ENCODE measurements at regions not wholly inside any gene's neighbourhood (a gene's known extent, or its start where the extent isn't known, plus 50 kb on each side); places are given as distances from the start of the nearest gene placed in this dataset.

DNA sequence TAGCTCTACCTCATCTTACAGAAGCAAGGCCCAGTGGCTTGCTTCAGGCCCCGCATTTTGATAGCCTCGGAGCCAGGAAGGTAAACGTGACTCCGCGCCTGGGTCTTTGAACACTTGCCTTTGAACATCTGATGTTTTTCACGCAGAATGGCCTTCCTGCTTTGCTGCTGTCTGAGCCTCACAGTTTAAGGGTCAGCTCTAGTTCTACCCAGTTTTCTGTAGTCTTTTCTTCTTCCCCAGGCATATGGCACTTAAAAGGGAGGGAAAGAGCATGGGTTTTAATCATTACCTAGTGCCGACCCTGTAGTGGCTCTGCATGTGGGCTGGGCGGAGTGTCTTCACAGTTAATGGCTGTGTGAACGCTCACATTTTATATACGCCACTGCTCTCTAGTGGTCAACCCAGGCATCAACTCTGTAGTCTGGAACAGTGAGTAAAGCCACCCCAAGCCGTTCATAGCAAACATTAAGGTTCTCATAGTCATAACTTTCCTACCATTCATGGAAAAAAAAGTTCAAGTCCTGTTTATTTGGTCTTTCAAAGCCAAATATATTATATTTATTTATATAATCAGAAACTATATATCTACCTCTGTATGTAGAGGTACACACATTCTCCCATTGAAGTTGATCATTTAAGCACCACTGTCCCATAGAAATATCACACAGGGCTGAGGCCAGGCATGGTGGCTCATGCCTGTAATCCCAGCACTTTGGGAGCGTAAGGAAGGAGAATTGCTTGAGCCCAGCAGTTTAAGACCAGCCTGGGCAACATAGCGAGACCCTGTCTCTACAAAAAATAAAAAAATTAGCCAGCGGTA, 78.1 kb downstream of the IER5 start (continued):
- TF ChIP-seq, protein P1, sequence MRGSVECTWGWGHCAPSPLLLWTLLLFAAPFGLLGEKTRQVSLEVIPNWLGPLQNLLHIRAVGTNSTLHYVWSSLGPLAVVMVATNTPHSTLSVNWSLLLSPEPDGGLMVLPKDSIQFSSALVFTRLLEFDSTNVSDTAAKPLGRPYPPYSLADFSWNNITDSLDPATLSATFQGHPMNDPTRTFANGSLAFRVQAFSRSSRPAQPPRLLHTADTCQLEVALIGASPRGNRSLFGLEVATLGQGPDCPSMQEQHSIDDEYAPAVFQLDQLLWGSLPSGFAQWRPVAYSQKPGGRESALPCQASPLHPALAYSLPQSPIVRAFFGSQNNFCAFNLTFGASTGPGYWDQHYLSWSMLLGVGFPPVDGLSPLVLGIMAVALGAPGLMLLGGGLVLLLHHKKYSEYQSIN (CRISPR knock-in tag; IDR thresholded peaks at IDR 0.05; ENCODE audit: borderline replicate concordance) = no peak
- TF ChIP-seq MAFF (IDR thresholded peaks at IDR 0.05; ENCODE audit: low read depth, low read length) (no peak), ZNF564 (CRISPR knock-in tag; IDR thresholded peaks at IDR 0.05) (no peak), SMARCC2 (IDR thresholded peaks at IDR 0.05) (no peak), ZNF441 (CRISPR knock-in tag; IDR thresholded peaks at IDR 0.05; ENCODE audit: borderline replicate concordance) (no peak), HDAC6 (IDR thresholded peaks at IDR 0.05; ENCODE audit: low read depth, low read length) (no peak), ASH2L (IDR thresholded peaks at IDR 0.05; ENCODE audit: insufficient read length, low read depth, low read length) (peak; percentile 30), KLF15 (CRISPR knock-in tag; IDR thresholded peaks at IDR 0.05; ENCODE audit: borderline replicate concordance) (no peak), ZNF674 (CRISPR knock-in tag; IDR thresholded peaks at IDR 0.05; ENCODE audit: low read depth) (no peak), ZNF121 (CRISPR knock-in tag; IDR thresholded peaks at IDR 0.05) (no peak), SIN3B (IDR thresholded peaks at IDR 0.05; ENCODE audit: low read length) (no peak), STAT5B (CRISPR knock-in tag; IDR thresholded peaks at IDR 0.05) (no peak), ZNF776 (CRISPR knock-in tag; IDR thresholded peaks at IDR 0.05) (no peak)
- TF ChIP-seq, protein P2, sequence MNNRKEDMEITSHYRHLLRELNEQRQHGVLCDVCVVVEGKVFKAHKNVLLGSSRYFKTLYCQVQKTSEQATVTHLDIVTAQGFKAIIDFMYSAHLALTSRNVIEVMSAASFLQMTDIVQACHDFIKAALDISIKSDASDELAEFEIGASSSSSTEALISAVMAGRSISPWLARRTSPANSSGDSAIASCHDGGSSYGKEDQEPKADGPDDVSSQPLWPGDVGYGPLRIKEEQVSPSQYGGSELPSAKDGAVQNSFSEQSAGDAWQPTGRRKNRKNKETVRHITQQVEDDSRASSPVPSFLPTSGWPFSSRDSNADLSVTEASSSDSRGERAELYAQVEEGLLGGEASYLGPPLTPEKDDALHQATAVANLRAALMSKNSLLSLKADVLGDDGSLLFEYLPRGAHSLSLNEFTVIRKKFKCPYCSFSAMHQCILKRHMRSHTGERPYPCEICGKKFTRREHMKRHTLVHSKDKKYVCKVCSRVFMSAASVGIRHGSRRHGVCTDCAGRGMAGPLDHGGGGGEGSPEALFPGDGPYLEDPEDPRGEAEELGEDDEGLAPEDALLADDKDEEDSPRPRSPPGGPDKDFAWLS (CRISPR knock-in tag; IDR thresholded peaks at IDR 0.05; ENCODE audit: borderline replicate concordance) = no peak
- TF ChIP-seq, protein P3, sequence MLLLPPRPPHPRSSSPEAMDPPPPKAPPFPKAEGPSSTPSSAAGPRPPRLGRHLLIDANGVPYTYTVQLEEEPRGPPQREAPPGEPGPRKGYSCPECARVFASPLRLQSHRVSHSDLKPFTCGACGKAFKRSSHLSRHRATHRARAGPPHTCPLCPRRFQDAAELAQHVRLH (CRISPR knock-in tag; IDR thresholded peaks at IDR 0.05; ENCODE audit: borderline replicate concordance, low read depth) = peak; percentile 38; the same call in 1 of the 2 replicates
- TF ChIP-seq, protein P4, sequence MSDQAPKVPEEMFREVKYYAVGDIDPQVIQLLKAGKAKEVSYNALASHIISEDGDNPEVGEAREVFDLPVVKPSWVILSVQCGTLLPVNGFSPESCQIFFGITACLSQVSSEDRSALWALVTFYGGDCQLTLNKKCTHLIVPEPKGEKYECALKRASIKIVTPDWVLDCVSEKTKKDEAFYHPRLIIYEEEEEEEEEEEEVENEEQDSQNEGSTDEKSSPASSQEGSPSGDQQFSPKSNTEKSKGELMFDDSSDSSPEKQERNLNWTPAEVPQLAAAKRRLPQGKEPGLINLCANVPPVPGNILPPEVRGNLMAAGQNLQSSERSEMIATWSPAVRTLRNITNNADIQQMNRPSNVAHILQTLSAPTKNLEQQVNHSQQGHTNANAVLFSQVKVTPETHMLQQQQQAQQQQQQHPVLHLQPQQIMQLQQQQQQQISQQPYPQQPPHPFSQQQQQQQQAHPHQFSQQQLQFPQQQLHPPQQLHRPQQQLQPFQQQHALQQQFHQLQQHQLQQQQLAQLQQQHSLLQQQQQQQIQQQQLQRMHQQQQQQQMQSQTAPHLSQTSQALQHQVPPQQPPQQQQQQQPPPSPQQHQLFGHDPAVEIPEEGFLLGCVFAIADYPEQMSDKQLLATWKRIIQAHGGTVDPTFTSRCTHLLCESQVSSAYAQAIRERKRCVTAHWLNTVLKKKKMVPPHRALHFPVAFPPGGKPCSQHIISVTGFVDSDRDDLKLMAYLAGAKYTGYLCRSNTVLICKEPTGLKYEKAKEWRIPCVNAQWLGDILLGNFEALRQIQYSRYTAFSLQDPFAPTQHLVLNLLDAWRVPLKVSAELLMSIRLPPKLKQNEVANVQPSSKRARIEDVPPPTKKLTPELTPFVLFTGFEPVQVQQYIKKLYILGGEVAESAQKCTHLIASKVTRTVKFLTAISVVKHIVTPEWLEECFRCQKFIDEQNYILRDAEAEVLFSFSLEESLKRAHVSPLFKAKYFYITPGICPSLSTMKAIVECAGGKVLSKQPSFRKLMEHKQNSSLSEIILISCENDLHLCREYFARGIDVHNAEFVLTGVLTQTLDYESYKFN (CRISPR knock-in tag; conservative IDR thresholded peaks at IDR 0.05) = 0 out of 2 replicates have a peak, but pooled peaks have one; percentile 11
- TF ChIP-seq, protein P5, sequence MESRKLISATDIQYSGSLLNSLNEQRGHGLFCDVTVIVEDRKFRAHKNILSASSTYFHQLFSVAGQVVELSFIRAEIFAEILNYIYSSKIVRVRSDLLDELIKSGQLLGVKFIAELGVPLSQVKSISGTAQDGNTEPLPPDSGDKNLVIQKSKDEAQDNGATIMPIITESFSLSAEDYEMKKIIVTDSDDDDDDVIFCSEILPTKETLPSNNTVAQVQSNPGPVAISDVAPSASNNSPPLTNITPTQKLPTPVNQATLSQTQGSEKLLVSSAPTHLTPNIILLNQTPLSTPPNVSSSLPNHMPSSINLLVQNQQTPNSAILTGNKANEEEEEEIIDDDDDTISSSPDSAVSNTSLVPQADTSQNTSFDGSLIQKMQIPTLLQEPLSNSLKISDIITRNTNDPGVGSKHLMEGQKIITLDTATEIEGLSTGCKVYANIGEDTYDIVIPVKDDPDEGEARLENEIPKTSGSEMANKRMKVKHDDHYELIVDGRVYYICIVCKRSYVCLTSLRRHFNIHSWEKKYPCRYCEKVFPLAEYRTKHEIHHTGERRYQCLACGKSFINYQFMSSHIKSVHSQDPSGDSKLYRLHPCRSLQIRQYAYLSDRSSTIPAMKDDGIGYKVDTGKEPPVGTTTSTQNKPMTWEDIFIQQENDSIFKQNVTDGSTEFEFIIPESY (CRISPR knock-in tag; IDR thresholded peaks at IDR 0.05) = no peak
- TF ChIP-seq, protein P6, sequence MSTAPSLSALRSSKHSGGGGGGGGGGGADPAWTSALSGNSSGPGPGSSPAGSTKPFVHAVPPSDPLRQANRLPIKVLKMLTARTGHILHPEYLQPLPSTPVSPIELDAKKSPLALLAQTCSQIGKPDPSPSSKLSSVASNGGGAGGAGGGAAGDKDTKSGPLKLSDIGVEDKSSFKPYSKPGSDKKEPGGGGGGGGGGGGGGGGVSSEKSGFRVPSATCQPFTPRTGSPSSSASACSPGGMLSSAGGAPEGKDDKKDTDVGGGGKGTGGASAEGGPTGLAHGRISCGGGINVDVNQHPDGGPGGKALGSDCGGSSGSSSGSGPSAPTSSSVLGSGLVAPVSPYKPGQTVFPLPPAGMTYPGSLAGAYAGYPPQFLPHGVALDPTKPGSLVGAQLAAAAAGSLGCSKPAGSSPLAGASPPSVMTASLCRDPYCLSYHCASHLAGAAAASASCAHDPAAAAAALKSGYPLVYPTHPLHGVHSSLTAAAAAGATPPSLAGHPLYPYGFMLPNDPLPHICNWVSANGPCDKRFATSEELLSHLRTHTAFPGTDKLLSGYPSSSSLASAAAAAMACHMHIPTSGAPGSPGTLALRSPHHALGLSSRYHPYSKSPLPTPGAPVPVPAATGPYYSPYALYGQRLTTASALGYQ (CRISPR knock-in tag; IDR thresholded peaks at IDR 0.05) = no peak
